ENCODE measurements at regions not wholly inside any gene's neighbourhood (a gene's known extent, or its start where the extent isn't known, plus 50 kb on each side); places are given as distances from the start of the nearest gene placed in this dataset.

DNA sequence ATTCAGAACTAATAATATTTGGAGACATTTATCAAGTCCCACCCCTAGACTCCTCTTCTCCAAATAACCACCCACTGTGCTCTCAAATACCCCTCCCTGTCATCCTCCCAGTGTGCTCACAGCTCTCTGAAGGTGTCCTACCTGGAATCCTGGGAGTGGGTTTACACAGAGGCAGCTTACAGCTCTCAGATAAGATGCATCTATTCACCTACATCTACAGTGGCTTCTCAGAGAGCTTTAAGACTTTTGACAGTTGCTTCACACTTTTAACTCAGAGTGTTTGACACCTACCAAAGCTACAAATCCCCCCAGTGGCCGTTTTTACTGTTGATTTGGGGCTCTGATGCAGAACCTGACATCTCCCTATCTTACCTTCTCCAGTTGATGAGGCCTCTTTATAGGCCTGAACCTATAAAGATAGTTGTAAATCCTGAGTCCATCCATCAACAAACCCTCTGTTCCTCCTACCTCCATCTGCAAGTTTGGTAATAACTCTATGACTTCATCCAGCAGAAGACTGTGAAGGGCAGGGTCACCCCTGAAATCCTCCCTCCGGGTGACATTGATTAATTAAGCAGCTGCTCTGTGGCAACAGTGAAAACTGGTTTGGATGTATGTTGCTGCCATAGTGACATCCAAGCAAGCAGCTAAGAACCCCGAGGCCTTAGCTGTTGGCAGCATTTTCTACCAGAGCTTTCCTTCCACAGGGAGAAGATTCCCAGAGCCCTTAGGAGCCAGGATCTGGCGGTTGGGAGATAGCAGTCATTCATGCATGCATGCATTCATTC, 226.1 kb upstream of the RREB1 start:
- Histone ChIP-seq H3K4me1 (ENCODE audit: control insufficient read depth, extremely low read depth, insufficient read depth, low read length) (no peaks in the 10 kb centered on the region), H3K36me3 (ENCODE audit: control insufficient read depth in 2 of 2, extremely low read depth in 1 of 2, insufficient read depth in 2 of 2, low read length in 2 of 2) (no peaks in the 10 kb centered on the region), H3K9ac (replicated peaks; ENCODE audit: extremely low read depth, insufficient read depth, low read length) (no peak overlapping the region), H3K27ac (ENCODE audit: insufficient read depth, low read depth, low read length) (no peak overlapping the region), H3K9me1 (replicated peaks; ENCODE audit: control insufficient read depth, extremely low read depth, insufficient read depth, low read length) (no peaks in the 10 kb centered on the region), H3K9me3 (replicated peaks; ENCODE audit: control insufficient read depth, insufficient read depth, low read length) (no peaks in the 10 kb centered on the region), H2AFZ (ENCODE audit: low read depth, low read length) (no peak overlapping the region), H3K4me3 (replicated peaks in 1 of 3; ENCODE audit: insufficient read depth in 1 of 3, low read depth in 1 of 3, low read length in 3 of 3) (no peak overlapping the region), H3K4me2 (ENCODE audit: insufficient read depth, low read length) (no peak overlapping the region), H4K20me1 (replicated peaks; ENCODE audit: control insufficient read depth, extremely low read depth, insufficient read depth, low read length) (no peaks in the 10 kb centered on the region), H3K79me2 (ENCODE audit: control insufficient read depth, insufficient read depth, low read length) (no peaks in the 10 kb centered on the region), H3K27me3 (ENCODE audit: control insufficient read depth in 2 of 2, insufficient read depth in 2 of 2, low read length in 2 of 2) (no peaks in the 10 kb centered on the region)
- DNase-seq (ENCODE audit: low read depth, low spot score) (no peak), FAIRE-seq (no peak)
- intact Hi-C loops (cut with micrococcal nuclease), result no loop called here
- ChIA-PET POLR2A (no interaction called here), CTCF (interaction anchor here (1.0 to 1.5 kb wide), 5 partner anchors 12 to 205 kb away, joined by 3 to 4 read pairs (median 3); no protein-coding TSS in a partner anchor)
- dilution Hi-C loops (cut with MboI; ENCODE audit: extremely low pct_ligation_motif_present, low sequenced_read_pairs), result no loop called here
- BruUV-seq (replicated peaks), result no TSS peak
- no peak for TF ChIP-seq EZH2 (IDR thresholded peaks at IDR 0.05; ENCODE audit: borderline replicate concordance, low read depth, low read length, severe bottlenecking)
- TF ChIP-seq POLR2A (IDR thresholded peaks at IDR 0.05; ENCODE audit: low read depth, low read length), result no peak
- TF ChIP-seq FOS (IDR thresholded peaks at IDR 0.05; ENCODE audit: borderline replicate concordance, insufficient read depth, low read length), result no peak
- TF ChIP-seq GATA2 (IDR thresholded peaks at IDR 0.05; ENCODE audit: insufficient read depth, insufficient read length, low read depth, low read length), result no peak

DNA sequence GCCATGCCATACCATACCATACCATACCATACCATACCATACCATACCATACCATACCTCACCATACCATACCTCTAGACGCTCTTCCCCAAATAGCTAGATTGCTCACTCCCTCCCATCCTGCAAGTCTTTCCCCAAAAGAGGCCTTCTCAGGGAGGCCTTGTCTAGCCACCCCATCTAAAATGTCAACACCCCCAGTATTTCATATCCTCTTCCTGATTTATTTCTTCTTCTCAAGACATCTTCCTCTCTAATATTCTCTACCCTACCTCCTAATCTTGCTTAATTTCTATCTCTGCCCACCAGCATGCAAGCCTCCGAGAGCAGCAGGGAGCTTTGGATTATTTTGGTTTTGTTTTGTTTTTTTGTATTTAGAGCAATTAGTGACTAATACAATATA, 225.2 kb upstream of the RREB1 start:
- POLR2A ChIA-PET, result no interaction called here
- Histone ChIP-seq H3K9me1 (replicated peaks; ENCODE audit: control insufficient read depth, extremely low read depth, insufficient read depth, low read length) (no peaks in the 10 kb centered on the region), H2AFZ (ENCODE audit: low read depth, low read length) (no peak overlapping the region), H3K9ac (replicated peaks; ENCODE audit: extremely low read depth, insufficient read depth, low read length) (no peak overlapping the region), H3K27me3 (ENCODE audit: control insufficient read depth in 2 of 2, insufficient read depth in 2 of 2, low read length in 2 of 2) (no peaks in the 10 kb centered on the region), H3K27ac (ENCODE audit: insufficient read depth, low read depth, low read length) (no peak overlapping the region), H3K4me1 (ENCODE audit: control insufficient read depth, extremely low read depth, insufficient read depth, low read length) (no peaks in the 10 kb centered on the region), H3K4me3 (replicated peaks in 1 of 3; ENCODE audit: insufficient read depth in 1 of 3, low read depth in 1 of 3, low read length in 3 of 3) (no peak overlapping the region), H3K79me2 (ENCODE audit: control insufficient read depth, insufficient read depth, low read length) (no peaks in the 10 kb centered on the region), H4K20me1 (replicated peaks; ENCODE audit: control insufficient read depth, extremely low read depth, insufficient read depth, low read length) (no peaks in the 10 kb centered on the region), H3K36me3 (ENCODE audit: control insufficient read depth in 2 of 2, extremely low read depth in 1 of 2, insufficient read depth in 2 of 2, low read length in 2 of 2) (no peaks in the 10 kb centered on the region), H3K4me2 (ENCODE audit: insufficient read depth, low read length) (no peak overlapping the region), H3K9me3 (replicated peaks; ENCODE audit: control insufficient read depth, insufficient read depth, low read length) (no peaks in the 10 kb centered on the region)
- CTCF ChIA-PET, result interaction anchor here (1.5 kb wide), 1 partner anchor 159 kb away, joined by 3 read pairs; no protein-coding TSS in a partner anchor
- TF ChIP-seq FOS (IDR thresholded peaks at IDR 0.05; ENCODE audit: borderline replicate concordance, insufficient read depth, low read length), result no peak
- no peak for TF ChIP-seq POLR2AphosphoS5 (IDR thresholded peaks at IDR 0.05; ENCODE audit: insufficient read depth, low read depth, low read length)
- TF ChIP-seq JUN (IDR thresholded peaks at IDR 0.05; ENCODE audit: borderline replicate concordance, insufficient read depth, insufficient read length, low read depth), result no peak
- no peak for TF ChIP-seq MYC (IDR thresholded peaks at IDR 0.05; ENCODE audit: low read depth, low read length)
- TF ChIP-seq, protein P1, sequence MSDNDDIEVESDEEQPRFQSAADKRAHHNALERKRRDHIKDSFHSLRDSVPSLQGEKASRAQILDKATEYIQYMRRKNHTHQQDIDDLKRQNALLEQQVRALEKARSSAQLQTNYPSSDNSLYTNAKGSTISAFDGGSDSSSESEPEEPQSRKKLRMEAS (IDR thresholded peaks at IDR 0.05; ENCODE audit: insufficient read depth, insufficient read length), result no peak
- TF ChIP-seq, protein P2, sequence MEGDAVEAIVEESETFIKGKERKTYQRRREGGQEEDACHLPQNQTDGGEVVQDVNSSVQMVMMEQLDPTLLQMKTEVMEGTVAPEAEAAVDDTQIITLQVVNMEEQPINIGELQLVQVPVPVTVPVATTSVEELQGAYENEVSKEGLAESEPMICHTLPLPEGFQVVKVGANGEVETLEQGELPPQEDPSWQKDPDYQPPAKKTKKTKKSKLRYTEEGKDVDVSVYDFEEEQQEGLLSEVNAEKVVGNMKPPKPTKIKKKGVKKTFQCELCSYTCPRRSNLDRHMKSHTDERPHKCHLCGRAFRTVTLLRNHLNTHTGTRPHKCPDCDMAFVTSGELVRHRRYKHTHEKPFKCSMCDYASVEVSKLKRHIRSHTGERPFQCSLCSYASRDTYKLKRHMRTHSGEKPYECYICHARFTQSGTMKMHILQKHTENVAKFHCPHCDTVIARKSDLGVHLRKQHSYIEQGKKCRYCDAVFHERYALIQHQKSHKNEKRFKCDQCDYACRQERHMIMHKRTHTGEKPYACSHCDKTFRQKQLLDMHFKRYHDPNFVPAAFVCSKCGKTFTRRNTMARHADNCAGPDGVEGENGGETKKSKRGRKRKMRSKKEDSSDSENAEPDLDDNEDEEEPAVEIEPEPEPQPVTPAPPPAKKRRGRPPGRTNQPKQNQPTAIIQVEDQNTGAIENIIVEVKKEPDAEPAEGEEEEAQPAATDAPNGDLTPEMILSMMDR (IDR thresholded peaks at IDR 0.05; ENCODE audit: extremely low read depth in 1 of 2, insufficient read depth in 1 of 2, low read depth in 1 of 2, low read length in 2 of 2), result no peak
- TF ChIP-seq POLR2A (IDR thresholded peaks at IDR 0.05; ENCODE audit: low read depth, low read length), result no peak
- no peak for TF ChIP-seq GATA2 (IDR thresholded peaks at IDR 0.05; ENCODE audit: insufficient read depth, insufficient read length, low read depth, low read length)
- no peak for TF ChIP-seq EZH2 (IDR thresholded peaks at IDR 0.05; ENCODE audit: borderline replicate concordance, low read depth, low read length, severe bottlenecking)
- FAIRE-seq (no peak), DNase-seq (ENCODE audit: low read depth, low spot score) (no peak)
- intact Hi-C loops (cut with micrococcal nuclease), result no loop called here
- dilution Hi-C loops (cut with MboI; ENCODE audit: extremely low pct_ligation_motif_present, low sequenced_read_pairs), result no loop called here
- no TSS peak for BruUV-seq (replicated peaks)
